OCI-LY7 (cell line): ENCODE measurements at regions not wholly inside any gene's neighbourhood (a gene's known extent, or its start where the extent isn't known, plus 50 kb on each side); places are given as distances from the start of the nearest gene placed in this dataset.

Experiments used
- BruUV-seq: library from RNA; stranded (reverse); fragments of 400-500 nt; replicated peaks from 2 replicates; lab custom pipeline; 2021; lab: Mats Ljungman, UMichigan
- CTCF ChIA-PET: fragments of 300-600 bp; sonication (Branson Sonifier 250); formaldehyde crosslinking; loops from one replicate; lab custom pipeline; 2022; ENCODE audit warnings: antibody characterized with exemption; ENCODE audit not compliant: unreplicated experiment; lab: Charles Lee
- POLR2A ChIA-PET: fragments of 300-600 bp; sonication (Branson Sonifier 250); formaldehyde crosslinking; loops from one replicate; lab custom pipeline; 2022; ENCODE audit warnings: antibody characterized with exemption; lab: Charles Lee
- DNase-seq: peaks from one replicate; pipeline ENCODE4 v3.0.0-alpha.2; 2015; ENCODE audit warnings: low spot score
- H2AFZ ChIP-seq: fragments of 200-600 bp; sonication (generic), shearing (Covaris generic); 2 replicates; pipeline ENCODE4 v1.6.1; 2014; ENCODE audit warnings: mild to moderate bottlenecking, antibody characterized with exemption, low read length, moderate library complexity
- H3K27ac ChIP-seq: fragments of 200-600 bp; sonication (generic); 2 replicates; pipeline ENCODE4 v1.5.1; 2014; ENCODE audit warnings: mixed run types, low read depth, mild to moderate bottlenecking, moderate library complexity, low read length, inconsistent platforms; ENCODE audit not compliant: poor library complexity, severe bottlenecking
- H3K36me3 ChIP-seq: fragments of 200-600 bp; sonication (generic); 2 replicates; pipeline ENCODE4 v1.6.1; 2014; ENCODE audit warnings: mild to moderate bottlenecking, antibody characterized with exemption, low read length, moderate library complexity, mixed read lengths; ENCODE audit not compliant: insufficient read depth
- H3K4me1 ChIP-seq: fragments of 200-600 bp; sonication (generic); 2 replicates; pipeline ENCODE4 v1.5.1; 2014; ENCODE audit warnings: mild to moderate bottlenecking, low read length; ENCODE audit not compliant: insufficient read depth, poor library complexity, severe bottlenecking
- H3K4me2 ChIP-seq: fragments of 200-600 bp; sonication (generic); 2 replicates; pipeline ENCODE4 v1.6.1; 2014; ENCODE audit warnings: mild to moderate bottlenecking, low read length
- H3K4me3 ChIP-seq: fragments of 200-600 bp; sonication (generic); 2 replicates; pipeline ENCODE4 v1.5.1; 2014; ENCODE audit warnings: mild to moderate bottlenecking, low read depth, low read length; ENCODE audit not compliant: poor library complexity, severe bottlenecking
- H3K79me2 ChIP-seq: fragments of 200-600 bp; sonication (generic); 2 replicates; pipeline ENCODE4 v1.6.1; 2016; ENCODE audit warnings: low read depth, mild to moderate bottlenecking, low read length, moderate library complexity, mixed read lengths; ENCODE audit not compliant: insufficient read depth
- H3K9me2 ChIP-seq: fragments of 200-600 bp; sonication (generic); 2 replicates; pipeline ENCODE4 v1.6.1; 2016; ENCODE audit warnings: mild to moderate bottlenecking, low read length, mixed read lengths; ENCODE audit not compliant: insufficient read depth
- H3K9me3 ChIP-seq: fragments of 200-600 bp; sonication (generic); 2 replicates; pipeline ENCODE4 v1.6.1; 2014; ENCODE audit warnings: mild to moderate bottlenecking, mixed run types, low read length, mixed read lengths
- H4K20me1 ChIP-seq: fragments of 200-600 bp; sonication (generic); 2 replicates; pipeline ENCODE4 v1.6.1; 2014; ENCODE audit warnings: mild to moderate bottlenecking, antibody characterized with exemption, low read length, moderate library complexity, mixed read lengths; ENCODE audit not compliant: insufficient read depth
- CTCF ChIP-seq: fragments of 200-600 bp; sonication (generic); conservative IDR thresholded peaks from 2 replicates; pipeline ENCODE4 v1.5.1; 2014; ENCODE audit warnings: mild to moderate bottlenecking, antibody characterized with exemption, low read length, moderate library complexity, mixed read lengths
- EZH2phosphoT487 ChIP-seq: fragments of 200-600 bp; sonication (generic); IDR thresholded peaks from 2 replicates; pipeline ENCODE4 v1.6.1; 2018; ENCODE audit warnings: low read depth, borderline replicate concordance, mild to moderate bottlenecking, mixed run types, antibody characterized with exemption, low read length, moderate library complexity, mixed read lengths
- intact Hi-C: fragments of 100-400 bp; cut with micrococcal nuclease; formaldehyde crosslinking; loops from one replicate; pipeline ENCODE4 v1.10.0; 2022; ENCODE audit not compliant: unreplicated experiment

- TF ChIP-seq CTCF (no peak), EZH2phosphoT487 (no peak)
- no peaks in the 10 kb centered on the region for H3K79me2 ChIP-seq
- no peaks in the 10 kb centered on the region for H4K20me1 ChIP-seq
- no peak for DNase-seq
- no TSS peak for BruUV-seq
- no peak overlapping the region for H2AFZ ChIP-seq
- ChIA-PET POLR2A (no interaction called here), CTCF (no interaction called here)
- no peak overlapping the region for H3K4me2 ChIP-seq
- no peaks in the 10 kb centered on the region for H3K4me1 ChIP-seq
- no peak overlapping the region for H3K4me3 ChIP-seq
- H3K9me3 ChIP-seq = no peaks in the 10 kb centered on the region
- H3K27ac ChIP-seq = no peak overlapping the region
- no peaks in the 10 kb centered on the region for H3K9me2 ChIP-seq
- no peaks in the 10 kb centered on the region for H3K36me3 ChIP-seq
- intact Hi-C loops = no loop called here
These were observed 101.5 kb upstream of the LSM8 start for GRCh38 chr7:118082506-118082905.

- ChIA-PET CTCF (no interaction called here), POLR2A (interaction anchor here (1.3 kb wide), 1 partner anchor 89 kb away, joined by 4 read pairs; no protein-coding TSS in a partner anchor)
- intact Hi-C loops = no loop called here
- no peak for DNase-seq
- Histone ChIP-seq H3K27ac (no peak overlapping the region), H3K79me2 (no peaks in the 10 kb centered on the region), H3K4me2 (no peak overlapping the region), H3K4me1 (no peaks in the 10 kb centered on the region), H3K36me3 (no peaks in the 10 kb centered on the region), H3K4me3 (no peak overlapping the region), H2AFZ (no peak overlapping the region), H3K9me3 (no peaks in the 10 kb centered on the region), H3K9me2 (no peaks in the 10 kb centered on the region), H4K20me1 (no peaks in the 10 kb centered on the region)
- no TSS peak for BruUV-seq
- TF ChIP-seq EZH2phosphoT487 (no peak), CTCF (no peak)
These were observed 99.0 kb upstream of the LSM8 start for GRCh38 chr7:118085000-118085399.

GRCh38 chr7:118087126-118087525 is 96.8 kb upstream of the LSM8 start:
- Histone ChIP-seq H4K20me1 (no peaks in the 10 kb centered on the region), H3K27ac (no peak overlapping the region), H3K79me2 (no peaks in the 10 kb centered on the region), H2AFZ (no peak overlapping the region), H3K9me3 (no peaks in the 10 kb centered on the region), H3K9me2 (no peaks in the 10 kb centered on the region), H3K4me3 (no peak overlapping the region), H3K36me3 (no peaks in the 10 kb centered on the region), H3K4me1 (no peaks in the 10 kb centered on the region), H3K4me2 (no peak overlapping the region)
- POLR2A ChIA-PET = no interaction called here
- no TSS peak for BruUV-seq
- CTCF ChIA-PET = no interaction called here
- TF ChIP-seq EZH2phosphoT487 (no peak), CTCF (no peak)
- intact Hi-C loops = no loop called here
- DNase-seq = no peak
